ENCODE measurements at regions not wholly inside any gene's neighbourhood (a gene's known extent, or its start where the extent isn't known, plus 50 kb on each side); places are given as distances from the start of the nearest gene placed in this dataset.

DNA sequence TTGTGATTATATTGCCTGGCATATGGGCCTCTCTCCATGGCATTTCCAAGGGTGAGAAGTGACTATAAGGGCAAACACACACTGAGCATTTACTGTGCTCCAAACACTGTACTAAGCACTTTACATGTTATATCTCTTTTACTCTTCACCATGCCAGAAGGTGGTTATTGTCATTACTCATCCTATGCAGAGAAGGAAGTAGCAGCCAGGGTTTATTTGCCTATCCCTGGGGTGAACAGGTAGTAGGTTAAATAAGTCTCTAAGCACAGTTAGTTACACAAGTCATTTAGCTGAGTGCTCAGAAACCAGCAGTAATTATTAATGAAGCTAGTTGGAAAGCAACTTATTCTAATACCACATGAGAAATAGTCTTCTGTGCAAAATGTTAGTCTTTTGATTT, 109.9 kb upstream of the SYNPR start:
- Histone ChIP-seq H3K4me3 (ENCODE audit: low read depth in 1 of 3, low read length in 3 of 3) (no peak overlapping the region), H3K4me1 (ENCODE audit: control insufficient read depth in 4 of 4, insufficient read depth in 4 of 4, low read length in 3 of 4) (no peaks in the 10 kb centered on the region), H3K9ac (ENCODE audit: low read depth in 1 of 2, low read length in 2 of 2) (no peak overlapping the region), H3K9me3 (ENCODE audit: control insufficient read depth in 4 of 4, low read length in 3 of 4) (no peaks in the 10 kb centered on the region), H3K27me3 (ENCODE audit: control insufficient read depth in 4 of 4, insufficient read depth in 4 of 4, low read length in 3 of 4) (no peaks in the 10 kb centered on the region), H3K27ac (ENCODE audit: low read depth in 1 of 2, low read length in 2 of 2) (no peak overlapping the region), H3K36me3 (ENCODE audit: control insufficient read depth in 4 of 4, insufficient read depth in 3 of 4, low read depth in 1 of 4, low read length in 3 of 4) (no peaks in the 10 kb centered on the region)
- DNase-seq (ENCODE audit: low spot score), result no peak
- TF ChIP-seq, protein P1, sequence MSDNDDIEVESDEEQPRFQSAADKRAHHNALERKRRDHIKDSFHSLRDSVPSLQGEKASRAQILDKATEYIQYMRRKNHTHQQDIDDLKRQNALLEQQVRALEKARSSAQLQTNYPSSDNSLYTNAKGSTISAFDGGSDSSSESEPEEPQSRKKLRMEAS (IDR thresholded peaks at IDR 0.05), result no peak
- TF ChIP-seq HNF4G (IDR thresholded peaks at IDR 0.05), result no peak
- TF ChIP-seq TAF1 (conservative IDR thresholded peaks at IDR 0.05), result no peak
- TF ChIP-seq HNF4A (conservative IDR thresholded peaks at IDR 0.05), result no peak
- TF ChIP-seq EGR1 (IDR thresholded peaks at IDR 0.05; ENCODE audit: low read depth in 2 of 2), result no peak
- no peak for TF ChIP-seq NR2F2 (IDR thresholded peaks at IDR 0.05)

DNA sequence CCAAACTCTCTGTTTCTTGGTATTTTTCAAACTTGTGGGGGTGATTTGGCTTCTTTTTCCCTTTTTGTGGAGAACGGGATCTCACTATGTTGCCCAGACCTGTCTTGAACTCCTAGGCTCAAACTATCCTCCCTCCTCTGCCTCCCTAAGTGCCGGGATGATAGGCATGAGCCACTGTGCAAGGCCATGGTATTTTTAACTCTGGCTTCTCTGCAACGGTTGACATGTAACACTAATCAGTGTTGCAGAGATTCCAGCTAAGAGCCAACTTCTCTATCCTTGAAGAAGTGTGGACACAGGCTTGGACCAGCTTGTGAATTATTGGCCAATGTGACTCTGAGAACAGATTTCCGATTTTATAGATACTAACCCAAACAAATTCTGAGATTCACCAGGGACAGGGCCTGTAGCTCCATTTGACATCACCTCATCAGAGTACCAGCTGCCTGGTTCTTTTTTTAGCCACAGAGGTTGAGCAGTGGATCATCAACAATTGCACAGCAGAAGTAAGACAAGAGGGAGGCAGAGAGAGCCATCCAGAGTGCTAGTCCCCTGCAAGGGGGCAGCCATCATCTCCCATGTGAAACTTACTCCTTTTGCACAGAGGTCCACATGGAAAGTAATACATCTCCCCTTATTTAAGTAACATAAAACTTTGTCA, 98.1 kb upstream of the SYNPR start:
- Histone ChIP-seq H3K4me3 (ENCODE audit: low read depth in 1 of 3, low read length in 3 of 3) (no peak overlapping the region), H3K27ac (ENCODE audit: low read depth in 1 of 2, low read length in 2 of 2) (no peak overlapping the region), H3K36me3 (ENCODE audit: control insufficient read depth in 4 of 4, insufficient read depth in 3 of 4, low read depth in 1 of 4, low read length in 3 of 4) (no peaks in the 10 kb centered on the region), H3K4me1 (ENCODE audit: control insufficient read depth in 4 of 4, insufficient read depth in 4 of 4, low read length in 3 of 4) (no peaks in the 10 kb centered on the region), H3K9me3 (ENCODE audit: control insufficient read depth in 4 of 4, low read length in 3 of 4) (peaks cover 0 to 6% (median 0%) of the 10 kb centered on the region in 4 donors), H3K9ac (ENCODE audit: low read depth in 1 of 2, low read length in 2 of 2) (no peak overlapping the region), H3K27me3 (ENCODE audit: control insufficient read depth in 4 of 4, insufficient read depth in 4 of 4, low read length in 3 of 4) (no peaks in the 10 kb centered on the region)
- WGBS, result 64% methylated on average over 4 of the region's 4 CpGs
- TF ChIP-seq FOXA1 (IDR thresholded peaks at IDR 0.05) (no peak), TAF1 (conservative IDR thresholded peaks at IDR 0.05) (no peak), NR2F2 (IDR thresholded peaks at IDR 0.05) (no peak), HNF4G (IDR thresholded peaks at IDR 0.05) (no peak)
- no peak for DNase-seq (ENCODE audit: low spot score)

DNA sequence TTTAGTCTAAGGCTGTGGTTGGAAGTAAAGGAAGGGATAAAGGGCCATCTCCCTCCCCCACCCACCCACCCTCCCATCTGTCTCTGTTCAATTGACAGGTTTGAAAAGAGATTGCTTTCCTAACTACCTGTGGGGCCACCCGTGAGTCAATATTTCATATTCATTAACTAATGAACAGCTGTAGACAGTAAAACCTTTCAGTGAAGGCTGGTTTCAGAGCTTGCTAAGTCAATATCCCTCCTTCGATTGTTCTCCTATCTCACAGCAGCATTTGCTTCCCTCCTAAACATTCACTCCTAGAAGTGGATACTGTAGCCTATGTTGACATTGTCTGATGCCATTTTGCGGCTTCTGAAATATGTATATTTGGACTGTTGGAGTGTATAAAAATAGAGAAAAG, 85.9 kb upstream of the SYNPR start:
- Histone ChIP-seq H3K4me3 (ENCODE audit: low read depth in 1 of 3, low read length in 3 of 3) (no peak overlapping the region), H3K4me1 (ENCODE audit: control insufficient read depth in 4 of 4, insufficient read depth in 4 of 4, low read length in 3 of 4) (no peaks in the 10 kb centered on the region), H3K27me3 (ENCODE audit: control insufficient read depth in 4 of 4, insufficient read depth in 4 of 4, low read length in 3 of 4) (peaks cover 0 to 4% (median 0%) of the 10 kb centered on the region in 4 donors), H3K9me3 (ENCODE audit: control insufficient read depth in 4 of 4, low read length in 3 of 4) (no peaks in the 10 kb centered on the region), H3K9ac (ENCODE audit: low read depth in 1 of 2, low read length in 2 of 2) (no peak overlapping the region), H3K27ac (ENCODE audit: low read depth in 1 of 2, low read length in 2 of 2) (no peak overlapping the region), H3K36me3 (ENCODE audit: control insufficient read depth in 4 of 4, insufficient read depth in 3 of 4, low read depth in 1 of 4, low read length in 3 of 4) (no peaks in the 10 kb centered on the region)
- 26% methylated on average over 3 of the region's 3 CpGs for WGBS
- DNase-seq (ENCODE audit: low spot score), result no peak
- TF ChIP-seq HNF4A (conservative IDR thresholded peaks at IDR 0.05) (no peak), NR2F2 (IDR thresholded peaks at IDR 0.05) (no peak), FOXA2 (IDR thresholded peaks at IDR 0.05) (no peak), JUND (IDR thresholded peaks at IDR 0.05) (no peak), RXRA (IDR thresholded peaks at IDR 0.05) (no peak), FOXA1 (IDR thresholded peaks at IDR 0.05) (no peak)
- TF ChIP-seq, protein P2, sequence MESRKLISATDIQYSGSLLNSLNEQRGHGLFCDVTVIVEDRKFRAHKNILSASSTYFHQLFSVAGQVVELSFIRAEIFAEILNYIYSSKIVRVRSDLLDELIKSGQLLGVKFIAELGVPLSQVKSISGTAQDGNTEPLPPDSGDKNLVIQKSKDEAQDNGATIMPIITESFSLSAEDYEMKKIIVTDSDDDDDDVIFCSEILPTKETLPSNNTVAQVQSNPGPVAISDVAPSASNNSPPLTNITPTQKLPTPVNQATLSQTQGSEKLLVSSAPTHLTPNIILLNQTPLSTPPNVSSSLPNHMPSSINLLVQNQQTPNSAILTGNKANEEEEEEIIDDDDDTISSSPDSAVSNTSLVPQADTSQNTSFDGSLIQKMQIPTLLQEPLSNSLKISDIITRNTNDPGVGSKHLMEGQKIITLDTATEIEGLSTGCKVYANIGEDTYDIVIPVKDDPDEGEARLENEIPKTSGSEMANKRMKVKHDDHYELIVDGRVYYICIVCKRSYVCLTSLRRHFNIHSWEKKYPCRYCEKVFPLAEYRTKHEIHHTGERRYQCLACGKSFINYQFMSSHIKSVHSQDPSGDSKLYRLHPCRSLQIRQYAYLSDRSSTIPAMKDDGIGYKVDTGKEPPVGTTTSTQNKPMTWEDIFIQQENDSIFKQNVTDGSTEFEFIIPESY (IDR thresholded peaks at IDR 0.05), result no peak
- TF ChIP-seq, protein P1 (IDR thresholded peaks at IDR 0.05), result no peak

DNA sequence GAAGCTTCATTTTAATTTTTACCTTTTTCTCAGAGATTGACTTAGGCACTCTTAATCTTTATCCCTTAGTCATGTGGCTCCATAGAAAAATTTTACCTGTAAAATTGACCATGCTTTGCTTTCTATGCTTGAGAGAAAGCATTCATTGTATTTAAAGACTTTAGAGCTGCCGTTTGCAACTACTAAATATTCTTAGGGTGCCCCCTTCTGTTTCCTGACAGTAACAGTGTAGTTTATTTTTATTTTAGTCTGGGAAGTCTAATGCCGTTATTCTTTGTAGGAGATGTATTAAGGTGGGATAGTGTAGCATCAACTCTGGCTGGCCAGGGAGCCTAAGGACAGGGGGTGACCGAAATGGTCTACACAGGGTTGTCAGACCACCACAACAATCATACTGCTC, 84.5 kb upstream of the SYNPR start:
- no peaks in the 10 kb centered on the region for H3K9me3 ChIP-seq (ENCODE audit: control insufficient read depth in 4 of 4, low read length in 3 of 4)
- WGBS, result 4% methylated on average over 3 of the region's 3 CpGs
- H3K4me1 ChIP-seq (ENCODE audit: control insufficient read depth in 4 of 4, insufficient read depth in 4 of 4, low read length in 3 of 4), result no peaks in the 10 kb centered on the region
- H3K9ac ChIP-seq (ENCODE audit: low read depth in 1 of 2, low read length in 2 of 2), result no peak overlapping the region
- no peak overlapping the region for H3K27ac ChIP-seq (ENCODE audit: low read depth in 1 of 2, low read length in 2 of 2)
- peak; percentile 77 to 79 for TF ChIP-seq RAD21 (IDR thresholded peaks at IDR 0.05)
- TF ChIP-seq, protein P3, sequence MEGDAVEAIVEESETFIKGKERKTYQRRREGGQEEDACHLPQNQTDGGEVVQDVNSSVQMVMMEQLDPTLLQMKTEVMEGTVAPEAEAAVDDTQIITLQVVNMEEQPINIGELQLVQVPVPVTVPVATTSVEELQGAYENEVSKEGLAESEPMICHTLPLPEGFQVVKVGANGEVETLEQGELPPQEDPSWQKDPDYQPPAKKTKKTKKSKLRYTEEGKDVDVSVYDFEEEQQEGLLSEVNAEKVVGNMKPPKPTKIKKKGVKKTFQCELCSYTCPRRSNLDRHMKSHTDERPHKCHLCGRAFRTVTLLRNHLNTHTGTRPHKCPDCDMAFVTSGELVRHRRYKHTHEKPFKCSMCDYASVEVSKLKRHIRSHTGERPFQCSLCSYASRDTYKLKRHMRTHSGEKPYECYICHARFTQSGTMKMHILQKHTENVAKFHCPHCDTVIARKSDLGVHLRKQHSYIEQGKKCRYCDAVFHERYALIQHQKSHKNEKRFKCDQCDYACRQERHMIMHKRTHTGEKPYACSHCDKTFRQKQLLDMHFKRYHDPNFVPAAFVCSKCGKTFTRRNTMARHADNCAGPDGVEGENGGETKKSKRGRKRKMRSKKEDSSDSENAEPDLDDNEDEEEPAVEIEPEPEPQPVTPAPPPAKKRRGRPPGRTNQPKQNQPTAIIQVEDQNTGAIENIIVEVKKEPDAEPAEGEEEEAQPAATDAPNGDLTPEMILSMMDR (IDR thresholded peaks at IDR 0.05; ENCODE audit: low read depth, low read length, missing input control), result peak; percentile 48
- no peak for TF ChIP-seq EGR1 (IDR thresholded peaks at IDR 0.05; ENCODE audit: low read depth in 2 of 2)
- no peak for TF ChIP-seq JUND (IDR thresholded peaks at IDR 0.05)
- no peak for DNase-seq (ENCODE audit: low spot score)
- H3K4me3 ChIP-seq (ENCODE audit: low read depth in 1 of 3, low read length in 3 of 3), result no peak overlapping the region
- H3K36me3 ChIP-seq (ENCODE audit: control insufficient read depth in 4 of 4, insufficient read depth in 3 of 4, low read depth in 1 of 4, low read length in 3 of 4), result no peaks in the 10 kb centered on the region
- H3K27me3 ChIP-seq (ENCODE audit: control insufficient read depth in 4 of 4, insufficient read depth in 4 of 4, low read length in 3 of 4), result peaks cover 0 to 4% (median 0%) of the 10 kb centered on the region in 4 donors

Data from liver (tissue), 8 donors.